M059J (cell line): ENCODE measurements at regions not wholly inside any gene's neighbourhood (a gene's known extent, or its start where the extent isn't known, plus 50 kb on each side); places are given as distances from the start of the nearest gene placed in this dataset.
A peak's percentile ranks its signal among the peaks of the same experiment; 100 is the strongest.

Experiments
- DNase-seq: peaks from one replicate; pipeline ENCODE4 v3.0.0-alpha.2; 2012; ENCODE audit warnings: low read depth

DNA sequence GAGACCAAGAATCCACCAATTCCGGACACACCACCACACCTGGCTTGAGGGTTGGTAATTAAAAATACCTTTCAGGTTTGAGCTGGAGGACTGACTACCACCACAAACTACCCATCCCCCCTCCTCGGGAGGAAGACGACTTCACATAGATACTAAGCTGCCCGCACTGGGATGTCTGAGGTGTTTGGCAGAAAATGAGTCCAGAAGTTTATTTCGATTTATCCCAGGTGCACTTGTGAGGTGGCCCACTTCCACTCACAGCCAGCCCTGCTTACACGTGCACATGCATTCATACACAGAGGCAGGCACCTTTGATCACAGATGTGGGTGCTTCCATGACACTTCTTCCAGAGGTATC is 187.1 kb downstream of the ID4 start:
- DNase-seq = no peak

DNA sequence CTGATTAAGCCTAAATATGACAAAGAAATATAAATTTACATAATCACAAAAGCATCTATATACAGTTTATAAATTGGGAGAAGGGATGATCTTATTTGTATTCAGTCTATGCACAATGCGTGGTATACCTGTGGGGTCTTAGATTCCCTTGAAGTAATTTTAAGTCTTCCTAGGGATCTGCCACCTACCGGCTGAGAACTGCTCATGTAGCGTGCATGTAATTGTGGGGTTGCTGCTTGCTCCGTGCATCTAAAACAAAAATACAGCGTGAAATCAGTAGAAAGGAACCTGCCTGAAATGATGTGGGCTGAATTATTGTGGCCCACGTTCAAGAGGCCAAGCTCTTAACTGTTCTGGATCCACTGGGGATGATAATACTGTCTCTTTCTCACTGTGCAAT is 187.3 kb downstream of the MBOAT1 start:
- DNase-seq = no peak

DNA sequence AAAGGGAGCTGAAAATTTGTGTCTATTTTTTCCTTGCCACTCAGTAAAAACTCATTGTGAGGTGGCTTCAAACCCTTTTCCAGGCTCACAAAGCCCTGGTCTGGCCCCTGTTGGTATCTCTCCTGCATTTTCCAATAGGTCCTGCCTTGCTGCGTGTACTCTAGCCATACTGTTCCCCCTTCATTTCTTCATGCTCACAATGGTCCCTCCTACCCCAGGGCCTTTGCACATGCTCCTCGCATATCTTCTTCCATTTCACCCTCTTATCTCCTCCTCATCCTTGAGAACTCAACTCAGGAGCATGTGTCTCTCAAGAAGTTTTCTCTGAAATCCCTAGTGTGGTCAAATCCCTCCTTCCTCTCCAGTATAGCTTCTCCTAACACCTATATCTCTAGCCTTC is 186.6 kb downstream of the MBOAT1 start:
- no peak for DNase-seq

DNA sequence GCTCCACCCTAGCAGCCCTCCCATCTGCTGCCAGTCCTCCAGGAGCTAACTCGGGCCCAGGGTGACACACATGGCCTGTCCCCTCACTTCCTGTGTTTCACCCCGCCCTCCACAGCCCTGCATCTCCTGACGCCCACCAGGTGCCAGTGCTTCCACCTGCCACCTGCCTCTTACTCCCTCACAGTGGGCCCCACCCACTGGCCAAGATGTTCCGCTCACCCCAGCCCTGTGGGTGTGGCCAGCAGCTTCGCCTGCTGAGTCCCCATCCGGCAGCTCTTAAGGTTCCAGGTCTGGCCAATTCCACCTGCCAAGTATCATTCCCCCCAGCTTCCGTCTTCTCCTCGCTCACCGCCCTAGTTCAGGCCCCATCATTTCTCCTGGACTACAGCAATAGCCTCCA is 184.1 kb downstream of the MBOAT1 start:
- DNase-seq = no peak

DNA sequence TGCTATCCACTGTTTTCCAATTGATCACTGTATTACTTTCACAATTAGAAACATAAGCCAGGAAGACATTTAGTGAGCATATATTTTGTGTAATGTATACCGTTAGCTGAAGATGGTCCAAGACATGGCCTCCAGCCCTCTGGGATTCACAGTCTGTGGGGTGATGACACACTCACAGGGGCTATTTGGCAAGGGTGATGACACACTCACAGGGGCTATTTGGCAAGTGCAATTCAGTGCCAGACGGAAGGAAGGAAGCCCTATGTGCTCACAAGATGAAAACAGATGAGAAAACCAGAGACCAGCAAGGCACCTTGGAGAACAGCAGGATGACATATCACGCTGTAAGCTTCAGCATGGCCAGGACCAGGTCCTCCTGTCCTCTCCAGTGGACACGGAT is 183.7 kb downstream of the MBOAT1 start:
- no peak for DNase-seq

DNA sequence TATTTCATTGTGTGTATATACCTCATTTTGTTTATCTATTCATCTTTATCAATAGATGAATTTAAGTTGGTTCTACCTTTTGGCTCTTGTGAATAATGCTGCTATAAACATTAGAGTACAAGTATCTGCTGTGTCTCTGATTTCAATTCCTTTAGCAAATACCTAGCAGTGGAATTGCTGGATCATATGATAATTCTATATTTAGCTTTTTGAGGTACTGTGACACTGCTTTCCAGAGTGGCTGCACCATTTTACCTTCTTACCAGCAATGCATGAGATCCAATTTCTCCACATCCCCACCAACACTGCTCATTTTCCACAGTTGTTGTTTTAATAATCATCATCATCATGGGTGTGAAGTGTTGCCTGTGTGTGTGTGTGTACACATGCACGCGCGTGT is 182.3 kb downstream of the MBOAT1 start:
- no peak for DNase-seq

DNA sequence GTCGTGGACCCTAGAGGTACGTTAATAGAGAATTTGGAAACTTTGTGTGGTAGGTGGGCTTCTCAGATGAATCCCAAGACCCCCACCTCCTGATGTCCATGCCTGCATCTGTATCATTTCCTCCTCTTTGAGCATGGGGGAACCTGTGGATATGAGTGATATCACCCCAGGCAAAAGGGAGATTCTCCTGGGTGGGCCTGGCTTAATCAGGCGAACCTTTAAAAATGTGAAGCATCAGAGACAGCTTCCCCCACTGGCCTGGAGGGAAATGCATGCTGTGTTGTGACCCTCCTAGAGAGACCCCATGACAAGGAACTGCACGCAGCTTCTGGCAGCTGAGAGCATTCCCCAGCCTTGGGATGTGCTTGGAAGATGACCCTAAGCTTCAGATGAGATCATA is 180.9 kb downstream of the MBOAT1 start:
- no peak for DNase-seq

DNA sequence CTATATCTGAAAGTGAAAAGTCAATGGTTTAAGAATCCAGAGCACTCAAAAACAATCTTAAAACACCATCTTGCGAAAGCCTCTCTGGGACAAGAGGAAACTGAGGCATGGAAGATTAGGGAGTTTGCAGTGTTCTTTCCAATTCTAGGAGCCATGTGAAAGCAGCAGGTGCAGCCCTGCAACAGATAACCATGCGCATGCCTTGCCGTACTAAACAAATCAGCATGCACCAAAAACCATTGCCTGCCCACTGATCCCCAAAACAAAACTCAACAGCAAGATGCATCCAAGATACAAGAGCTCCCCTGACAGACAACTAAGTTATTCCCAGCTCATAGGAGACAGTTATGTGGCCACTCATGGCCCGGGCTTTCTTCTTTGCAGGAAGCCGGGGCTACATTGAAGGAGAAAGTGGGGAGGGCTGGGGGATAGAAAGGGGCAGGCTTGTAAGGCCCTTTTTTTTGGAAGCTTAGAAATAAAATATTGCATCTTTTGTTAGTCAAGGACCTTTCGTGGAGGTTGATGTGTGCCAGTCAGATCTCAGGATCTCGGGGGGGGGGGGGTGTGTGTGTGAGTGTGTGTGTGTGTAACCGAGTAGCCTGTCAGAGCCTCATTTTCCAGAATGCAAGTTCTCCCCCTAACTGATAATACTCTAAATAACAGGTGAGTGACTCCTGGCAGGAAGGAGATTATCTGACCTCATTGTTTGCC is 178.4 kb downstream of the MBOAT1 start:
- no peak for DNase-seq

DNA sequence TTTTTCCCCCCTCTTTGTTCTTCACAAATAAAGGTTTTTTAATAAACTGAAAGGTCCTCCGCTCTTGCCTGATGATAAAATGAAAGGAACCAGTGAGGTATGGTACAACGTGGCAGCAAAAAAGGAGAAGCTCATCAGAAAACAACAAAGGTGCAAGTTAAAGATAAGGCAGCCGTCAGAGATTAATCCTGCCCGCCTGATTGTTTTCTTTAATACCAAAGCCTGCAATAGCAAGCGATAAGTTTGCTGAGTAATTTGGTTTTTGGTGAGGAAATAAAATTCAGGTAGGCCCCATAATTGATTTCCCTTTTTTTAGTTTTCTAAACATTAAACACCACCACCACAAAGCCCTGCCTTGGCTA is 177.9 kb downstream of the MBOAT1 start:
- no peak for DNase-seq

DNA sequence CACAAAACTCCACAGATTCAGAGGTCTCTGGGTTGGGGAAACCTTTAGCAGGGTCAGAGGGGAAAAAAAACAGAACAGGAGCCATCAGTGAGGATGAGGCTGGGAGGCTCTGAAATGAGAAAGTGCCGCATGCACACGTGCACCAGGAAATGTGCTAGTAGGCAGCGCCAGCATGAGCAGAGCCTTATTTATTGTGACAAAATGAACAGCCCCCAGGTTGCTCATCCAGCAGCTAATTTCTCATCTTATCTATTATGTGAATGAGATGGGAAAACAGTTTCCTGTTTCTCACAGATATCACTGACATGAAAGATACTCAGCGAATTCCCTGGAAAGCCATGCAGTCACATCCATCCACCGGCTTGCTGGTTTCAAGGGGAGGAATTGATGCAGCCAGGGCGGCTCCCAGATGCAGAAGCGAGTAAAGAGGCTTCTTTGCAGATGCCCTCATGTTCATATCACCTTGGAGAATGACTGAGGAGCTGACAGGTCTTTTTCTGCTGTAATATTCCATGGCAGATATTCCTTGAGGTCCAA is 176.1 kb downstream of the MBOAT1 start:
- DNase-seq = no peak

DNA sequence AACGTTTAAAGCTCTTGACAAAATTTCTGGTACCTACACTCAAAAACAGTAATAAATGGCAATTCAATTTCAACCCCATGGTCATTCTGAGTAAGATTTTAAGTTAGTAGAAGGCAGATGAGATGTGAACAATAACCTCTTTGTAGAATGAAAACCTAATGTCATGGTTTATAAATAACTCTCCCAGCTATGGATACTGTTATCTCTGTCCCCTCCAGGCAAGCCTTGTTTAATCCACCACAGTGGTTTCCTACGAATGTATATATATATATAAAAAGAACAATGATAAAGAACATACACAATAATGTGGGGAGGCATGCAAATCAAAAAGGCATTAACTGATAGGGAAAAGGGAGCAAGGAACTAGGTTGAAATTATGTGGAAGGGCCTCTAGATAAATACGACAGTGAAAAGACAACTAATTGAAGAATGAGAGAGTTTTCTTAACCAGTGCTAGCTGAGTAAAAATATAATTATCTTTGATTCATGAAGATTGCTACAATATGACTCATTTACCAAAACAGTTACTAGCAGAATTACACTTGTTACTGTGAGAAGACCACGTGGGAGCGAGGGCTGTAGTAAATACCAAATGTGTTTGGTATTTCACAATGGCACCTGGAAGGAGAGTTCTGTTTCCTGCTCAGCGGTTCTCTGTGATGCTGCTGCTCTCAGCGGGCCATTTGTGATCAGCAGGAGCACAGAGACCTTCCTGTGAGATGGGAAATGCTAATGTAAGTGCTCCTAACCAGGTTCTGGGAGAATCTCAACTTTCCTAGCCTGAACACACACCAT is 173.7 kb downstream of the MBOAT1 start:
- peak; percentile 66 for DNase-seq

DNA sequence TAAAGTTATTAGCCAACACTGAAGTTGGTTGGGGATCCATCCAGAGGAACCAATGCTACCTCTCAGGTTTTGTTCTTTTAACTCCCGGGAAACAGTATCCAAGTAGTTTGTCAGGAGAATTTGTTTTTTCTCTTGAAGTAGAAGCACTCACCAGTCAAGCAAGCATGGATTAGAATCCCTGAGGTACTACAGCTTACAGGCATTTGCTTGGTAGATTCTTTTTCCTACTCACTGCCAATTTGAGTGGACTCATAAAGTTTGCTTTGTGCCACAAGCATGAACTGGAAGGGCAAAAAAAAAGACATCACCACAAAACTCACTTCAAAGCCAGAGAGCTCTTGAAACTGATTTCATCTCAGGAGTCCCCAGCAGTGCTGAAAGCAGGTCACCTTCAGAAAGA is 167.4 kb downstream of the MBOAT1 start:
- no peak for DNase-seq
